ENCODE measurements at regions not wholly inside any gene's neighbourhood (a gene's known extent, or its start where the extent isn't known, plus 50 kb on each side); places are given as distances from the start of the nearest gene placed in this dataset.
A peak's percentile ranks its signal among the peaks of the same experiment; 100 is the strongest.

GRCh38 chr20:43863821-43864544, 50.7 kb upstream of the TOX2 start:
- no peak for DNase-seq
- in situ Hi-C loops (cut with HindIII; ENCODE audit: low pct_ligation_motif_present, low pct_unique_long_range_greater_than_20kb, low sequenced_read_pairs) = no loop called here

- no peak for DNase-seq
- in situ Hi-C loops (cut with HindIII; ENCODE audit: low pct_ligation_motif_present, low pct_unique_long_range_greater_than_20kb, low sequenced_read_pairs) = no loop called here
Observed at GRCh38 chr20:43863330-43863729, 51.3 kb upstream of the TOX2 start.

GRCh38 chr20:43862438-43862837, 52.2 kb upstream of the TOX2 start:
- in situ Hi-C loops (cut with HindIII; ENCODE audit: low pct_ligation_motif_present, low pct_unique_long_range_greater_than_20kb, low sequenced_read_pairs) = no loop called here
- no peak for DNase-seq

GRCh38 chr20:43859994-43860393, 54.7 kb upstream of the TOX2 start:
- in situ Hi-C loops (cut with HindIII; ENCODE audit: low pct_ligation_motif_present, low pct_unique_long_range_greater_than_20kb, low sequenced_read_pairs) = no loop called here

GRCh38 chr20:43857932-43858331, 56.7 kb upstream of the TOX2 start:
- in situ Hi-C loops (cut with HindIII; ENCODE audit: low pct_ligation_motif_present, low pct_unique_long_range_greater_than_20kb, low sequenced_read_pairs) = no loop called here

More at GRCh38 chr20:43859994-43860393, 54.7 kb upstream of the TOX2 start:
- no peak for DNase-seq

GRCh38 chr20:43857127-43857526, 57.5 kb upstream of the TOX2 start:
- no peak for DNase-seq
- in situ Hi-C loops (cut with HindIII; ENCODE audit: low pct_ligation_motif_present, low pct_unique_long_range_greater_than_20kb, low sequenced_read_pairs) = no loop called here

More at GRCh38 chr20:43857932-43858331, 56.7 kb upstream of the TOX2 start:
- no peak for DNase-seq

GRCh38 chr20:43855803-43856202, 58.8 kb upstream of the TOX2 start:
- DNase-seq = no peak

GRCh38 chr20:43853918-43854317, 60.7 kb upstream of the TOX2 start:
- in situ Hi-C loops (cut with HindIII; ENCODE audit: low pct_ligation_motif_present, low pct_unique_long_range_greater_than_20kb, low sequenced_read_pairs) = no loop called here
- DNase-seq = no peak

More at GRCh38 chr20:43855803-43856202, 58.8 kb upstream of the TOX2 start:
- in situ Hi-C loops (cut with HindIII; ENCODE audit: low pct_ligation_motif_present, low pct_unique_long_range_greater_than_20kb, low sequenced_read_pairs) = no loop called here

- no peak for DNase-seq
- in situ Hi-C loops (cut with HindIII; ENCODE audit: low pct_ligation_motif_present, low pct_unique_long_range_greater_than_20kb, low sequenced_read_pairs) = no loop called here
Observed at GRCh38 chr20:43853174-43853803, 61.4 kb upstream of the TOX2 start.

GRCh38 chr20:43849496-43850186, 65.0 kb upstream of the TOX2 start:
- in situ Hi-C loops (cut with HindIII; ENCODE audit: low pct_ligation_motif_present, low pct_unique_long_range_greater_than_20kb, low sequenced_read_pairs) = no loop called here
- DNase-seq = no peak

- in situ Hi-C loops (cut with HindIII; ENCODE audit: low pct_ligation_motif_present, low pct_unique_long_range_greater_than_20kb, low sequenced_read_pairs) = no loop called here
- DNase-seq = no peak
Observed at GRCh38 chr20:43846516-43846905, 68.1 kb upstream of the TOX2 start.

- DNase-seq = peak; percentile 61
- in situ Hi-C loops (cut with HindIII; ENCODE audit: low pct_ligation_motif_present, low pct_unique_long_range_greater_than_20kb, low sequenced_read_pairs) = no loop called here
Observed at GRCh38 chr20:43844778-43845614, 69.7 kb upstream of the TOX2 start.

- DNase-seq = no peak
- in situ Hi-C loops (cut with HindIII; ENCODE audit: low pct_ligation_motif_present, low pct_unique_long_range_greater_than_20kb, low sequenced_read_pairs) = no loop called here
Observed at GRCh38 chr20:43843965-43844660, 70.5 kb upstream of the TOX2 start.

- in situ Hi-C loops (cut with HindIII; ENCODE audit: low pct_ligation_motif_present, low pct_unique_long_range_greater_than_20kb, low sequenced_read_pairs) = no loop called here
- DNase-seq = peak; percentile 5
Observed at GRCh38 chr20:43843096-43843964, 71.3 kb upstream of the TOX2 start.

- no peak for DNase-seq
Observed at GRCh38 chr20:43842126-43843020, 72.3 kb upstream of the TOX2 start.

GRCh38 chr20:43840382-43841070, 74.1 kb upstream of the TOX2 start:
- peak; percentile 24 for DNase-seq
- in situ Hi-C loops (cut with HindIII; ENCODE audit: low pct_ligation_motif_present, low pct_unique_long_range_greater_than_20kb, low sequenced_read_pairs) = no loop called here

More at GRCh38 chr20:43842126-43843020, 72.3 kb upstream of the TOX2 start:
- in situ Hi-C loops (cut with HindIII; ENCODE audit: low pct_ligation_motif_present, low pct_unique_long_range_greater_than_20kb, low sequenced_read_pairs) = no loop called here

All from ACHN (cell line).